Bone marrow (tissue), 2 donors: ENCODE measurements at regions not wholly inside any gene's neighbourhood (a gene's known extent, or its start where the extent isn't known, plus 50 kb on each side); places are given as distances from the start of the nearest gene placed in this dataset.

Experiments used
- DNase-seq, 2 donors: peaks; one replicate each; lab custom pipeline; 2025; lab: John Stamatoyannopoulos, UW

GRCh38 chr3:72375237-72376076 is 472.8 kb downstream of the SHQ1 start:
- peak in 1 of 2 donors; percentile 20 for DNase-seq

- no peak for DNase-seq
Measured at GRCh38 chr3:72373139-72373538, 475.1 kb downstream of the SHQ1 start.

- DNase-seq = no peak
Measured at GRCh38 chr3:72372161-72372560, 476.1 kb downstream of the SHQ1 start.

- DNase-seq = no peak
Measured at GRCh38 chr3:72371431-72371830, 476.8 kb downstream of the SHQ1 start.

GRCh38 chr3:72370947-72371346 is 477.3 kb downstream of the SHQ1 start:
- DNase-seq = no peak

- no peak for DNase-seq
Measured at GRCh38 chr3:72369681-72370080, 478.6 kb downstream of the SHQ1 start.

- no peak for DNase-seq
Measured at GRCh38 chr3:72368331-72368975, 479.8 kb downstream of the SHQ1 start.

GRCh38 chr3:72361990-72362389 is 486.3 kb downstream of the SHQ1 start:
- DNase-seq = no peak

GRCh38 chr3:72359743-72360142 is 488.5 kb downstream of the SHQ1 start:
- no peak for DNase-seq

- DNase-seq = no peak
Measured at GRCh38 chr3:72355168-72355567, 493.1 kb downstream of the SHQ1 start.

GRCh38 chr3:72354486-72354885 is 493.8 kb downstream of the SHQ1 start:
- DNase-seq = no peak

GRCh38 chr3:72353236-72354128 is 494.8 kb downstream of the SHQ1 start:
- no peak for DNase-seq

GRCh38 chr3:72352176-72352575 is 496.1 kb downstream of the SHQ1 start:
- DNase-seq = no peak

GRCh38 chr3:72351536-72351935 is 496.7 kb downstream of the SHQ1 start:
- no peak for DNase-seq

GRCh38 chr3:72350761-72351505 is 497.3 kb downstream of the SHQ1 start:
- no peak for DNase-seq

- no peak for DNase-seq
Measured at GRCh38 chr3:72348357-72348756, 499.9 kb downstream of the SHQ1 start.

GRCh38 chr3:72347819-72348319 is 500.4 kb downstream of the SHQ1 start:
- DNase-seq = peak; percentile 33 to 94

GRCh38 chr3:72346526-72346926 is 501.7 kb downstream of the SHQ1 start:
- DNase-seq = peak in 1 of 2 donors; percentile 83

- DNase-seq = no peak
Measured at GRCh38 chr3:72345980-72346379, 502.3 kb downstream of the SHQ1 start.

GRCh38 chr3:72345237-72345878 is 502.9 kb downstream of the SHQ1 start:
- no peak for DNase-seq

- DNase-seq = no peak
Measured at GRCh38 chr3:72344647-72345046, 503.6 kb downstream of the SHQ1 start.
